NCI-H2081 (cell line): ENCODE measurements at regions not wholly inside any gene's neighbourhood (a gene's known extent, or its start where the extent isn't known, plus 50 kb on each side); places are given as distances from the start of the nearest gene placed in this dataset.
"Not testable (repeated sequence)": the region's sequence is repeated elsewhere in the genome, so short reads cannot be mapped to it uniquely, and the experiment has no call there.

Experiments
- DNase-seq, 2 experiments: peaks; one replicate each; lab custom pipeline; 2025; lab: John Stamatoyannopoulos, UW

DNA sequence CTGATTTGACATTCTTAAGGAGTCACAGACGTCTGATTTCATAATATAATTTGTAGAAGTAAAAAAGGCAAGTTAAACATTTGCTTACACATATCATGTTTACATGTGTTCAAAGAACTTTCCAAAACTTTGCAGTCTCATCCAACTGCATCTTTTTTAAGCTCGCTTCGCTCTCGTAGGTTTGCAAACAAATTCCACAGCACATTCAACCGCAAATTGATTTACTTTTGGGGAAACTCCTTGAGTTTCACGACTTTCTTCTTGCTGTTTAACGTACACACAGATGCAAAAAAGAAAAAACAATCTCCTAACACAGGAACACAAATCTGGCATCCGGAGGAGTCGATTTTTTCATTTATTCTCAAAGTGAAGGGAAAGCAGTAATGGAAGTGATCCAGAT is 1149.5 kb downstream of the VRK1 start:
- no peak for DNase-seq

DNA sequence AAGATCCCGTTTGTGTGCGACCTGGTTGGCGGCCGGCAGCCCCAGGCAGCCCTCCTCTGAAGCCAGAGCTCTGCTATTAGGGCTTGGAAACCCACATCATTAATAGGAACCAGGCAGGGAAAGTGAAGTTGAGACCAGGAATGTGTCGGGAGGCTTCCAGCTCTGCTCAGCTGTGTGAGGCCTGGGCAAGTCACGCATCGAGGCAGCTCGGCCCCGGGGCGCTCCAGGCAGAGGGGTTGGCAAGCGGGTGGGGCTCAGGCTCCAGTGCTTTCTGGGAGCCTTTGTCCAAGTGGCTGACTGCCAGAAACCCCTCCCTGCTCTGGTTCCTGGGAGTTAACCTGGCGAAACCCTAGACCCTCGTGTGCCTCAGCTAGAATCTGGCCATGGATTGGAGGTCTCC is 1151.7 kb downstream of the VRK1 start:
- DNase-seq: no peak

DNA sequence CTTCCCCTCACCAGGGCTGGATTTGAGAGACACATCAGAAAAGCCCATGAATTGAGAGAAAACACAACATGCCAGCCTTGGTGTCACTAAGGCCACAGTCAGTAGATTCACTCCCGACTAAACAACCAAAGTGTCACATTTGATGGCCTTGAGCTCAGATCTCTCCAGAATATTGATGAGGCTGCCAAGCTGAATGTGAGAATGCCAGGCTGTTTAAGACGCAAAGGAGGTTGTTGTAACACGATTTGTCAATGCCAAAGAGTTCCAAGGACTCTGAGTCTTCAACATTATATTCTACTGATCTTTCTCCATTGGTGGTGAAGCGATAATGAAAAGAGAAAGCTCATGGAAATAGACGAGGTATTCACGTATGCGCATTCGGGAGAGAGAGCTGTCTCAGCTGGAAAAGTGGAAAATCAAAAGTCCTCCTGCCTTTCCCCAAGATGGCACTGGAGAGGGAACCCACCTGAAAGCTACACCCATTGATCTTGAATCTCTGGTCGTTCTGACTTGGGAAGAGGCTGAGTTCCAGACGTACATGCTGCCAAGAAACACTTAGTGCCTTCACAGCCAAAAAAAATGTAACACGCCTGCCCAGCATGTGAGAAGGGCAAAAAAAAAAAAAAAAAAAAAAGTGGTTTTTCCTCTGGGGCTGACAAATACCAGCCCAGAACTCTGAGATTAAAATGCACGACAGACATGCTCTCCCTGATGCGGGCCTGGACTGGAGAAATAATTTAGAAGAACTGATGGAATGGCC is 1159.6 kb downstream of the VRK1 start:
- no peak for DNase-seq

DNA sequence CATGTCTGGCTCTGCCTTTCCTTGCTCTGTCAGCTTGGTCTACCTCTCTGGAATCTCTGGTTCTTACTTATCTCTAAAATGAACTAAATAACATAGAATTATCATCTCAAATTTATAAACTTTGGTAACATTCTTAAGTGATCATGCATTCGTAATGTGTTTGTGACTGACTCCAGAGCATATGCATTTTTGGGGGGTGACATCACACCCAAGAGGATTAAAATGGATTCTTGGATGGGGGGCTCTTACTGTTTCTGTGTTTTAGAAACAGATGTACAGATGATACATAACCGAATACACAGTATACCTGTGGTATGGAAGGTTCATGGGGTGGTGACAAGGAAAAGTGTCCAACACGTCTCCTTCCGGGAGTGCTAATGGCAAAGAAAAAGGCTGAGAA is 1162.1 kb downstream of the VRK1 start:
- DNase-seq: no peak

DNA sequence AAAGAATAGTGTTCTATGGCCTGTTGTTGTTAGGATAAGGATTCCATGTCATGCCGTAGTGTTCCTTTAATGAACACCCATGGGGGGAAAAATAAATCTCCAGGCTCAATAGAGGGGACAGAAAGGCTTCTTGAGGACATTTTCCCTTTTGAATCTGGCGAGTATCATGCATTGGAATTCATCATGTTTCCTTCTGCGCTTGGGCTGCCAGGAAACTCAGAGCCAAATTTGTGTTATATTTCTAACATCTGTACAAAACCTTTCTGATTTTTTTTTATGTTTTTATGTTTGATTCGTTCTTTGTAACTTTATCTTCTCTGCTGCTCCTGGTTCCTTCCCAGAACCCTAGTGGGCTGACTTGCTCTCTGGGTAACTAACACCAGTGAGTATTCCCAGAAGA is 1163.3 kb downstream of the VRK1 start:
- DNase-seq: no peak

DNA sequence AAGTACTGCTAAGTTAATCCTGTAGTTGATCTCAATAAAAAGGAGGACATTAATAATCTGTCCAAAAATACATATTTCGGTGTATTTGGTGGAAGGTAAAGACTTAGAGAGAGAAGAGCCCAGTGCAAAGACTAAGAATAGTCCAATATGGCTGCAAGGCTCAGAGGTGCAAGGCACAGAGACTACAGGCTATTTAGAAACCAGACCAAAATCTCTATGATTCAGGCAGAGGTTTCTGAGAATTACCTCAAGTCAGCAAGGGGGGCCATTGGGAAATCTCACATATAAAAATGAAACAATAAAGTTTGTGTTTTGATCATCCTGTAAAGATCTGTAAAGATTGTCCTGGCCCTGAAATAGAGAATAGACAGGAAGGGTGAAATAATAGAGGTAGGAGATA is 1173.0 kb downstream of the VRK1 start:
- DNase-seq: no peak

DNA sequence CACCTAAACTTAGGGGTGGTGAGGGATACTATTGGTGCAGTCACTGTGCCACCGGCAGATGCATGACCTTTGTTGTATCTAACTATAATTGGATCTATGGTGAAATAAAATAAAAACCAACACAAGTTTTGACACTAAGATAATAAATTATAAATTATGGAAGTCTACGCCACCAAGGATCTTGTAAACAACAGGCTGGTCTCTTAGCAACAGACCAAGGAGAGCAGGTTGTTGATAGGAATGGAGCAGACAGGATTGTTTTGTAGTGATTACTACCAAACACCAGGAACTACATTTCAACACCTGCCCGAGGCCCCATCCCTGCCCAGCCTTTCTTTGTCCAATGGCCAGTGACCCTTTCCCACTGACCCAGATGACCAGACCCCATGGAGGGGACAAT is 1178.0 kb downstream of the VRK1 start:
- DNase-seq: no peak

DNA sequence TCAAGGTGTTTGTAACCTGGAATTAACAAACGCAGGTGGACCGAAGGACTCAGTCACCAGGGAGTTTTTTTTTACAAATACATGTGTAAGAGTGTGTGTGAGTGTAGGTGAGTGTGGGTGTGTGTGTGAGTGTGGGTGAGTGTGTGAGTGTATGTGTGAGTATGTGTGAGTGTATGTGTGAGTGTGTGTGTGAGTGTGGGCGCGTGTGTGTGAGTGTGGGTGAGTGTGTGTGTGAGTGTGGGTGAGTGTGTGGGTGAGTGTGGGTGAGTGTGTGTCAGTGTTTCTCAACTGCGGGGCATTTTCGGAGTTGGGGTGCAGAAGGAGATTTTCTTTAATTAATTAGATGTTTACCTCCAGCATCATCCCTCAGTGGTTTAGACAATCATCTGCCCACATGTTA is 1178.8 kb downstream of the VRK1 start:
- no peak for DNase-seq

DNA sequence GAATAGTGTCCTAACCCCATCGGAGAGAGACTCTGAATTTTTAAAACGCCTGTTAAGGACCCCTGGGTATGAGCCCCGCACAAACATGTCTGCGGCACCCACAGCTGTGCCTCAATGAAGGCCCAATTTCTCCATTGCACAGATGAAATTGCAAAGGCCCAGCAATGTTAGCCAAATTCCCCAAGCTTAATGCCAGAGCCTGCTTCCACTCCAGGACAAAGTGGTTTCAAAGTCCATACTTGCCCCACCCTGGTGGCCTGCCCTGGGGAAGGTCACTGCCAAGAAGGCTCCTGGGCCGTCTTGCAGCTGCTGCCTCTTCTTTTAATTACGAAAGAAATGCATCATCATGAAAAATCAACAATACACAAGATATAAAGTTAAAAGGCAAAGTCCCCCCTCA is 1179.7 kb downstream of the VRK1 start:
- no peak for DNase-seq

DNA sequence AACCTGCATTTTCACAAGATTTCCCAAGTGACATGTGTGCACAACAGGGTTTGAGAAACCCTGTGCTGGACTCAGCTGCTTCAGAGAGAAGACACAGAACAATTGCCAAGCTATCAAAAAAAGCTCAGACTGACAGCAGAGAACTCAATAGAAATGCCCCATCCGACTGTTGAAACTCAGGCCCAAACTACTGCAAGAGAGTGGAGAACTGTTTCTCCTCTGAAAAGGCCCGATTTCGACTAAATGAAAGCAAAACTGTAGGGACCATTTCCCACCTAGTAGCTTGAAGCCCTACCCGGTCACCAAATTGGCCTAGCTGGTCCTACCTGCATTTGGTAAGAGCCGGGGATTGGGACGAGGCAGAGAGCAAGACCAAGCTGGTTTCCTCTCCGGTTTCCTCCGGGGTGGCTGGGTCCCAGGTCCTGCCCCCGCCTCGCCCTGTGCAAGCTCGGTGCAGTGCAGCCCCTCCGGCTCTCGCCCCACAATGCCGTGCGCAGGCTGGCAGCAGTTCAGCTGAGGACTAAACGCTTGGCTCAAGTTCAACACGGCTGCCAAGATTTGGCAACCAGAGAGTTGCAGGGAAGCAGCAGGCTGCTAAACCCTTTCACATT is 1180.6 kb downstream of the VRK1 start:
- DNase-seq: peak in 1 of 2 experiments; percentile 11

DNA sequence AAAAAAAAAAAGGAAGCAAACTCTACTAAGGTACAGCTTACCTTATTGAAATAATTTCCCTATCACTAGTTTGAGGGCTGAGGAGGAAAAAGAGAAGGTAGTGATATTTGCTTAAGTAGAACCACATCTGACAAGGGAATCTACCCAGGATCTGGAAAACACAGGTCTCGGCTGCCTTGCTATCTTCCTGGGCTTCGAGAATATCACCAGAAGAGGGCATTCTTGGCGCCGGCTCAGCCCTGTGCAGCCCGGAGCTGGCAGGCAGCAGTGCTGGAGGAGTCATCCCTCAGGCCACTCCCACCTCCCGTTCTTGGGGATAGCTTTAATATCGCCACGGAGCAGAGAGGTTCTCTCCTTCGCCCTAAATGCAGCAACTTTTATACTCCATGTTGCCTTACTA is 1181.2 kb downstream of the VRK1 start:
- DNase-seq: no peak

DNA sequence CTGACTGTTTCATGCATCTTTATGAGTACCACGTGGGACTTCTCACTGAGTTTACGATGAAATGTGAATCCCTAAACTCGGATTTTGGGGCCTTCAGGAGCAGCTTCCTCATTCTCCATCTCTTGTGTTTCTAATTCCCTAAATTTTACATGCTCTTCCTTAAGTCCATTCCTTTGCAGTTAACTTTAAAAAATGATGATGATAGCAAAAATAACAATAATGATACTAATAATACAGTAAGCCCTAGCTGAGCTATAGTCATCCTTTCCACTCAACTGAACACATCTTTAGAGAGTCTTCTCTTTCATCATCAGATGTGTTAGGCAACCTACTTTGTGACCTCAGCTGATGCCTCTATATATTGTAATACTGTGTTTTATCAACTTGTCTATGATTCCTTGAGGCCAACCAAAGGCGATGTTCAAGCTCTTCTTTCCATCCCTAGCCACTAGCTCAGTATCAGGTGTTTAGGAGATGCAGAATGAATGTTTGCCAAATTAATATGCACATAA is 1196.4 kb downstream of the VRK1 start:
- no peak for DNase-seq

DNA sequence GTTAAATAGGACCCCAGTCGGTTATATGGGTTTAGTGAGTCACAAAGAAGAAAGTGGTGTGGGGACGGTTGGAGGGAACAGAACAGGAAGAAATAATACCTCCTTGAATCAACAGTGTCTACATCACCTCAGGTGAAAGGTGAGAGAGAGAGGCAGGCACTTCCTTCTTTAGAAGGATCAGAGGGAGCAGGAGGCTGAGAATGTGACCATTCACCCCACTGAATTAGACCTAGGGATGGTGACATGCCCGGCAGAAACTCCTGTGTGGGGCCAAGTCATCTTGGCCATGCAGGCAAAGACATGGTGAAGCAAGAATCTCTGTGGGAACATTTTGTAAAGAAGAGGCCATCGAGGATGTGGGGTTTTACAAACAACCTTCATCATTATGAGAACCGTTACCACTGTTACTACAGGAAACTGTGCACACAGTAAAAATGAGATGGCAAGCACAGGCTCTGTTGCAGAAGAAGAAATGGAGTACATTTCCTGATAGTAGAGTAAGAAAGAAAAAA is 1196.9 kb downstream of the VRK1 start:
- DNase-seq: no peak

DNA sequence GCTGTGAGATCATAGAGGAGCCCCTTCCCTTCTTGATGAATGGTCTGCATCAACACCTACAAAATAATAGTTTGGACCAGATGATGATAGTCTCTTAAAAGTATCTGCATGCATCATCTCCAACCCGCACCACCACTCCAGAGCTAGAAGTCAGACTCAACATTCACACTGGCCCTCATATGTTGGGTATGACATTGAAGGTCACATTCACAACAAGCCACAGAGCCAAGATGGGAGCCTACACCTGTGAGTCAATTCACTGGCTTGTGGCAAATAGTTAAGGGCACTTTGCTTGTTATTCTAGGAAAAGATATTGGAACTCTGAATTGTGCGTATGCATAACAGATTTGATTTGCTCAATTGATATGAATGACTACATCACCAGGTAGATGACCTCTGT is 1197.9 kb downstream of the VRK1 start:
- no peak for DNase-seq

DNA sequence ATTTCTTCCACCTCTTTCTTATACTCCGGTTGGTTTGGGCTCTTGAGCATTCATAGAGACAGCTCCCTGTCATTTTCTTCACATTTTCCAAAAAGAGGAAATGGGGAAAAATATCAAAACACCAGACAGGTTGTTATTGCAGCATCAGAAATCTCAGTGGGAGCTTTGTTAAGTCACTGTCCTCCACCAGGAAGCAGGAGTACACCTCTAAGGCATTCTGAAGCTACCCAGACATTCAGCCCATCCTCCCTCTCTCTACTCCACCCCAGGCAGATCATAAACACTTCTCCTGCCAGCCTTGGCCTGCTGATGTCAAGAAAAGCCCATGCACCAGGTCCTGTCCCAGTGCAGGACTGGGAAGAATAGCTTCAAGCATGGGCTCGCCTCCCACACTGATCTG is 1198.3 kb downstream of the VRK1 start:
- DNase-seq: no peak

DNA sequence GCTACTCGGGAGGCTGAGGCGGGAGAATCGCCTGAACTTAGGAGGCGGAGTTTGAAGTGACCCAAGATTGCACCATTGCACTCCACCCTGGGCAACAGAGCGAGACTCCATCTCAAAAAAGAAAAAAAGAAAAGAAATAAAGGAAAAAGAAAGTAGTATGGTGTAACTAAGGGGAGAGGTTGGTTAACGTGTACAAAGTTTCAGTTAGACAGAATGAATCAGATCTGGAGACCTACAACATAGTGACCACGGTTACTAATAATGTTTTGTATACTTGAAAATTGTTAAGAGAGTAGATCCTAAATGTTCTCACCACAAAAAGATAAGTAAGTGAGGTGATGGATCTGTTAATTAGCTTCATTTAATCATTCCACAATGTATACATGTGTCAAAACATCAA is 1208.8 kb downstream of the VRK1 start:
- DNase-seq: no peak

DNA sequence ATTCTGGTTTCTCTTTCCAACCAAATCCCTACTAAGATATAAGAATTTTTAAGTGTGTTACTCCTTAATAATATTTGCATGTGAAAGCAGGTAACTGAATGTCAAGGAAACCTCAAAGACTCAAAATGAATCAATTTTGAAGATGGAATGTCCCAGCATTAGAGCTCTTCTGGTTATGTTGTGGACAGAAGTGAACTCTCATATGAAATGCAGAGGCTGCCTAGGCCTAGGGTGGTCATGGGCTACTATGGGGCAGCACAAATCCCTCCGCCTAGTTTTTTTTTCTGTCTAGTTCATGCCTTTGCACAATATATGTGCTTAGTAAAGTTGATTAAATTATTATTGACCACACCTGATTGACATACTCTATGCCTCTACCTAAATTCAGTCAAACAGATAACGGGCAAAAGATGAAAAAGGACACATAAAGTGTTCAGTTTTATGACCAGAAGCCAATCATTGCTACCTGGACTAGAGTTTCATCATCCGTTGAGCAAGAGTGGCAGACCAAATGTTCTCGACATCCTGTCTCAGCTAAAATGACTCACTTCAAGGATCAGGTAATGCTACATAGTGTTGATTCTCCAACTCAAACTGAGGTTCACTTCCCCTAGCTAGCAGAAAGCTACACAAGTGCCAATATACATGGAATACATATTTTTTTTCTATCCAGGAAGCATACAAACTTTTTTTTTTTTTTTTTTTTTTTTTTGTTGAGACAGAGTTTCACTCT is 1211.4 kb downstream of the VRK1 start:
- no peak for DNase-seq

DNA sequence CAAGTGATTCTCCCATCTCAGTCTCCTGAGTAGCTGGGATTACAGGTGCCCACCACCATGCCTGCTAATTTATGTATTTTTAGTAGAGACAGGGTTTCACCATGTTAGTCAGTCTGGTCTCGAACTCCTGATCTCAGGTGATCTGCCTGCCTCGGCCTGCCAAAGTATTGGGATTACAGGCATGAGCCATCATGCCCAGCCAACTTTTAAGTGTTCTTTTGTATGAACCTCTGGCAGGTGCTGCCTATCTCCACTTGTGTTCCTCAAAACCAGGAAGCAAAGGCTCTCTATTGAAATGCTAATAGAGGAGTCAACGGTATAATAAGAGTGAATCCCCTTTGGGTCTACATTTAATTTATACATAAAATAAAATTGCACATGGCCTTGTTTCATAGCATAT is 1212.0 kb downstream of the VRK1 start:
- not testable (repeated sequence) for DNase-seq

DNA sequence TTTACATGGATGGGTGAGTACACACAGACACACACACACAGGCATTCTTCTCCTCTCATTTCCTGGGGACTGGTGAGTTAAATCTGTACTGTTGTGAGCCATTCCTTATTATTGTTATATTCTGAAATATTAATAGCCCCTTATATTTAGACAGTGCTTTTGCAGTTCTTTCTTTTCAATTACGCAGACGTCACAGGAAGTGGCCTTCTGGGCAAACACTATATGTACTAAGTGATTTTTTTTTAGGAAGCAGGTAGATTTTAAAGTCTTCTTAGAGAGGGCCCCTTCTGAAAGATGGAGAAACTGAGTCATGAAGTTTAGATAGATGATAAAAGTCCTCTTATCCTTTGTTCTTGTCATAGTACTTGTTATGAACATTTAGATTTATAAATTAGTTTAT is 1213.6 kb downstream of the VRK1 start:
- DNase-seq: no peak

DNA sequence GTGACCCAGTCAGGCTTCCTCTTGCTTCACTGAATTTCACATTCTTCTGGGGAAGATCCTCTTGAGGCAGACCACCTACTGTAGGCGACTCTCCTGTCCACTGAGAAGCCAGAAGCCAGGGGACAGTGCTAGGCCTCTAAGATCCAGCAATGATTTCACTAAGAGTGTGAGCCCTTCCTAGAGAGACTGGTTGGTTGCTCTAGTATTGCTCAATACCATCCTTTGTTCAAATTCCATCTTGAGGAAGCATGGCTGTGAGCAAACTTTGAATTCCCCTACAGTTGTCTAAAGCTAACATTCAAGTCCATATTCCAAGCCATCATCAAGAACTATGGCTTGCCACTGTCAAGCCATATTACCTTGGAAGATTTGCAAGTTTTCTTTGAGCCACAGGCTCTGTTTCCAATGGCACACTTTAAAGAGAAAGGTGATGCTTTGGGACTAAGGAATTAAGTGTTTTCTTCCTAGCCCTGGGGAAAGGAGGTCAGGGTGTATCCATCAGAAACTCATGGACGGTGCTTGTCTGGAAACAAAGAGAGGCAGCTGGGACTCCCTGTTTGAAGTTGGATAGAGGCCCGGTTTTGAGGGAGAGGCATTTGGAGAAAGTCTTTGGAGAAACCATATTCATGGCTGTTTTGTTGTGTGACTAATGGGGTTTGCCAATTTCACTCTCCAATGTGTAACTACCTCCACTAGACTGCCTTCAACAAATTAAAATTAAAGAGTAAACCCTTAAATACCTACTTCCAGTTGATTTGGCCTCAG is 1217.9 kb downstream of the VRK1 start:
- no peak for DNase-seq

DNA sequence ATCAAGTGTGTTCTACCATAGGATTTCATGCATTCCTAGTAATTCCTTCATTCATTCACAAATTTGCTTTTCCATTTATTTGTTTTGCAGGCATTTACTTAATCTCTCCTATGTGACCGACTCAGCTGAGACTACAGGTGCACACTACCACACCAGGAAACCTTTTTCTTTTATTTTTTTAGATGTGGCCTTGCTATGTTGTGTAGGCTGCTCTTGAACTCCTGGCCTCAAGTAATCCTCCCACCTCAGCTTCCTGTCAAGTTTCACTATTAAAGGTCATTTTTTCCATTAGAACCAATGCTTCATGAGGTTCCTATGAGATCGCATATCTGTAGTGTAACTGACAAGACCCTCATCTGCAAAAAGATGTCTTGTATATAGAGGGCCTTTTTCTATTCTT is 1218.7 kb downstream of the VRK1 start:
- no peak for DNase-seq

DNA sequence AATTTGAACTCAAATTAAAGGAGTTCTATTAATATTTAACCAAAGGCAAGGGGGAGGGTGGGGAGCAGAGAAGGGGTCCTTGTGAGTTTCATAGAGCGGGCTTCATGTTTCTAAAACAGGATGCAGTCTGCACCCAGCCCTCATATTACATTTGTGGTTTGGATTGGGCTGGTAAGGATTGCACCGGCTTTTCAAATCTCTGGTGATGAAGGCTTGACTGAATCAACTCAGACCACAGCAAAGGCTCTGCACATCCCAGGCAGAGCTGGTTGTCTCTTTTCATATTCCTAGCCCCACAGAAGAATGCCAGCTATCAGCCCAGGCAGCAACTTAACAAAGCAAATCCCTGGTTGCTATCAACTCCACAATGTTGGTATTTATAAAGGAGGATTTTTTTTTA is 1221.4 kb downstream of the VRK1 start:
- no peak for DNase-seq
